ENCODE measurements at regions not wholly inside any gene's neighbourhood (a gene's known extent, or its start where the extent isn't known, plus 50 kb on each side); places are given as distances from the start of the nearest gene placed in this dataset.
"Not testable (repeated sequence)": the region's sequence is repeated elsewhere in the genome, so short reads cannot be mapped to it uniquely, and the experiment has no call there.

- H3K27ac Mint-ChIP-seq: no peak overlapping the region
- H3K36me3 Mint-ChIP-seq: no peaks in the 10 kb centered on the region
- TF ChIP-seq CTCF (IDR thresholded peaks at IDR 0.05; ENCODE audit: unreplicated experiment): no peak
- no peak for DNase-seq (ENCODE audit: low spot score in 2 of 2, unreplicated experiment in 2 of 2)
- no peak overlapping the region for H3K4me3 Mint-ChIP-seq
- H3K9me3 Mint-ChIP-seq: no peaks in the 10 kb centered on the region
- H3K27me3 Mint-ChIP-seq (ENCODE audit: low read depth): no peaks in the 10 kb centered on the region
- H3K4me1 Mint-ChIP-seq: peaks cover 5% of the 10 kb centered on the region
Measured at GRCh38 chr10:65273115-65273514, 1652.7 kb upstream of the LRRTM3 start.

GRCh38 chr10:65275296-65275695 is 1650.5 kb upstream of the LRRTM3 start:
- Mint-ChIP-seq H3K36me3 (no peaks in the 10 kb centered on the region), H3K4me1 (peaks cover 5% of the 10 kb centered on the region), H3K27ac (no peak overlapping the region), H3K4me3 (no peak overlapping the region), H3K27me3 (ENCODE audit: low read depth) (no peaks in the 10 kb centered on the region), H3K9me3 (peaks cover 18% of the 10 kb centered on the region)
- DNase-seq (ENCODE audit: low spot score in 2 of 2, unreplicated experiment in 2 of 2): no peak
- no peak for TF ChIP-seq CTCF (IDR thresholded peaks at IDR 0.05; ENCODE audit: unreplicated experiment)

- no peak for DNase-seq (ENCODE audit: low spot score in 2 of 2, unreplicated experiment in 2 of 2)
- no peak overlapping the region for H3K27ac Mint-ChIP-seq
- no peaks in the 10 kb centered on the region for H3K36me3 Mint-ChIP-seq
- peaks cover 21% of the 10 kb centered on the region for H3K9me3 Mint-ChIP-seq
- H3K27me3 Mint-ChIP-seq (ENCODE audit: low read depth): no peaks in the 10 kb centered on the region
- H3K4me1 Mint-ChIP-seq: no peaks in the 10 kb centered on the region
- no peak overlapping the region for H3K4me3 Mint-ChIP-seq
- no peak for TF ChIP-seq CTCF (IDR thresholded peaks at IDR 0.05; ENCODE audit: unreplicated experiment)
Measured at GRCh38 chr10:65284495-65285041, 1641.3 kb upstream of the LRRTM3 start.

GRCh38 chr10:65285726-65286125 is 1640.1 kb upstream of the LRRTM3 start:
- not testable (repeated sequence) for H3K27ac Mint-ChIP-seq; H3K4me1 Mint-ChIP-seq; DNase-seq (ENCODE audit: low spot score in 2 of 2, unreplicated experiment in 2 of 2); H3K36me3 Mint-ChIP-seq; H3K27me3 Mint-ChIP-seq (ENCODE audit: low read depth); H3K4me3 Mint-ChIP-seq
- peaks cover 15% of the 10 kb centered on the region for H3K9me3 Mint-ChIP-seq

- DNase-seq (ENCODE audit: low spot score in 2 of 2, unreplicated experiment in 2 of 2): no peak
- TF ChIP-seq CTCF (IDR thresholded peaks at IDR 0.05; ENCODE audit: unreplicated experiment): no peak
- no peaks in the 10 kb centered on the region for H3K9me3 Mint-ChIP-seq
- no peaks in the 10 kb centered on the region for H3K36me3 Mint-ChIP-seq
- H3K4me1 Mint-ChIP-seq: peaks cover 5% of the 10 kb centered on the region
- no peak overlapping the region for H3K27ac Mint-ChIP-seq
- H3K4me3 Mint-ChIP-seq: no peak overlapping the region
- no peaks in the 10 kb centered on the region for H3K27me3 Mint-ChIP-seq (ENCODE audit: low read depth)
Measured at GRCh38 chr10:65291286-65291685, 1634.5 kb upstream of the LRRTM3 start.

- no peak overlapping the region for H3K27ac Mint-ChIP-seq
- peaks cover 5% of the 10 kb centered on the region for H3K4me1 Mint-ChIP-seq
- no peaks in the 10 kb centered on the region for H3K27me3 Mint-ChIP-seq (ENCODE audit: low read depth)
- no peak overlapping the region for H3K4me3 Mint-ChIP-seq
- DNase-seq (ENCODE audit: low spot score in 2 of 2, unreplicated experiment in 2 of 2): no peak
- no peak for TF ChIP-seq CTCF (IDR thresholded peaks at IDR 0.05; ENCODE audit: unreplicated experiment)
- no peaks in the 10 kb centered on the region for H3K9me3 Mint-ChIP-seq
- H3K36me3 Mint-ChIP-seq: no peaks in the 10 kb centered on the region
Measured at GRCh38 chr10:65292551-65292950, 1633.3 kb upstream of the LRRTM3 start.

Data from mesothelial cell of epicardium (in vitro differentiated cells).